SK-N-SH (cell line): ENCODE measurements at regions not wholly inside any gene's neighbourhood (a gene's known extent, or its start where the extent isn't known, plus 50 kb on each side); places are given as distances from the start of the nearest gene placed in this dataset.
"Not testable (repeated sequence)": the region's sequence is repeated elsewhere in the genome, so short reads cannot be mapped to it uniquely, and the experiment has no call there.

ENCODE experiments used
- CTCF ChIA-PET: fragments of 300-600, 350-600 bp; formaldehyde crosslinking; extraction: SDS; loops from one replicate; lab custom pipeline; 2021; lab: Yijun Ruan, JAX
- POLR2A ChIA-PET: fragments of 350-600 bp; sonication (Branson Sonifier 250); formaldehyde crosslinking; extraction: SDS; loops from one replicate; lab custom pipeline; 2020; ENCODE audit warnings: antibody characterized with exemption, inconsistent platforms; lab: Yijun Ruan, JAX
- DNase-seq: peaks from one replicate; pipeline ENCODE4 v3.0.0; 2012
- H2AFZ ChIP-seq: fragments of 200-600 bp; sonication (generic); 2 replicates; pipeline ENCODE4 v1.8.1; 2016; ENCODE audit warnings: antibody characterized with exemption, mild to moderate bottlenecking, low read depth
- H3F3A ChIP-seq: fragments of 200-600 bp; sonication (generic); replicated peaks from 2 replicates; pipeline ENCODE3; 2016; ENCODE audit warnings: antibody characterized with exemption, mild to moderate bottlenecking; ENCODE audit not compliant: insufficient read depth
- H3K27ac ChIP-seq, 2 experiments: fragments of 200-500 bp in 1 of 2; fragments of 200-600 bp in 1 of 2; sonication (Bioruptor generic) in 1 of 2; sonication (generic), shearing (Covaris generic) in 1 of 2; 2 replicates each; pipeline versions ENCODE4 v1.5.1 to v1.6.1; 2014 to 2016; ENCODE audit warnings: low read depth in 2 of 2, inconsistent platforms in 1 of 2, low read length in 1 of 2, mild to moderate bottlenecking in 1 of 2, mixed read lengths in 1 of 2
- H3K27me3 ChIP-seq: fragments of 200-600 bp; sonication (generic), shearing (Covaris generic); 2 replicates; pipeline ENCODE4 v1.6.1; 2016; ENCODE audit warnings: mixed run types; ENCODE audit not compliant: insufficient read depth
- H3K36me3 ChIP-seq, 2 experiments: fragments of 200-500 bp in 1 of 2; fragments of 200-600 bp in 1 of 2; sonication (Bioruptor generic) in 1 of 2; sonication (generic) in 1 of 2; replicated peaks in 1 of 2; 2 replicates each; pipeline versions ENCODE3 to v1.5.1; 2014 to 2016; ENCODE audit warnings: low read length in 1 of 2, mild to moderate bottlenecking in 1 of 2; ENCODE audit not compliant: insufficient read depth in 2 of 2, control insufficient read depth in 1 of 2
- H3K4me1 ChIP-seq, 2 experiments: fragments of 200-500 bp in 1 of 2; fragments of 200-600 bp in 1 of 2; sonication (Bioruptor generic) in 1 of 2; sonication (generic), shearing (Covaris generic) in 1 of 2; 2 replicates each; pipeline versions ENCODE4 v1.5.1 to v1.6.1; 2014 to 2016; ENCODE audit warnings: low read depth in 1 of 2, low read length in 1 of 2, mixed run types in 1 of 2; ENCODE audit not compliant: insufficient read depth in 2 of 2, control insufficient read depth in 1 of 2
- H3K4me2 ChIP-seq: fragments of 200-600 bp; sonication (generic), shearing (Covaris generic); 2 replicates; pipeline ENCODE4 v1.6.1; 2017; ENCODE audit warnings: mixed run types
- H3K4me3 ChIP-seq, 2 experiments: fragments of 200-500 bp in 1 of 2; fragments of 200-600 bp in 1 of 2; sonication (Bioruptor generic) in 1 of 2; sonication (generic), shearing (Covaris generic) in 1 of 2; 2 replicates each; pipeline versions ENCODE4 v1.5.1 to v1.8.1; 2014 to 2016; ENCODE audit warnings: low read depth in 2 of 2, inconsistent platforms in 1 of 2, low read length in 1 of 2, mild to moderate bottlenecking in 1 of 2, mixed read lengths in 1 of 2, moderate library complexity in 1 of 2
- H3K79me2 ChIP-seq: fragments of 200-600 bp; sonication (generic); 2 replicates; pipeline ENCODE4 v1.8.1; 2017; ENCODE audit warnings: mild to moderate bottlenecking; ENCODE audit not compliant: insufficient read depth
- H3K9ac ChIP-seq: fragments of 200-600 bp; sonication (generic); 2 replicates; pipeline ENCODE4 v1.6.1; 2017; ENCODE audit warnings: mixed run types
- H3K9me2 ChIP-seq: fragments of 200-600 bp; sonication (generic); 2 replicates; pipeline ENCODE4 v1.6.1; 2017; ENCODE audit warnings: mixed run types
- H3K9me3 ChIP-seq: fragments of 200-600 bp; sonication (generic); 2 replicates; pipeline ENCODE4 v1.6.1; 2017; ENCODE audit warnings: mixed run types, mild to moderate bottlenecking, moderate library complexity
- H4K20me1 ChIP-seq: fragments of 200-600 bp; sonication (generic); 2 replicates; pipeline ENCODE4 v1.6.1; 2017; ENCODE audit warnings: mild to moderate bottlenecking, mixed run types; ENCODE audit not compliant: insufficient read depth
- CHD2 ChIP-seq: fragments of 150-350 bp; IDR thresholded peaks from 2 replicates; pipeline ENCODE4 v1.6.1; 2018; ENCODE audit warnings: low read length; ENCODE audit not compliant: partially characterized antibody
- CTCF ChIP-seq: fragments of 200-600 bp; sonication (generic); IDR thresholded peaks from 2 replicates; pipeline ENCODE4 v1.6.1; 2017; ENCODE audit warnings: antibody characterized with exemption, mild to moderate bottlenecking, moderate library complexity
- EP300 ChIP-seq, 2 experiments: IDR thresholded peaks; 2 replicates each; pipeline versions ENCODE4 v1.4.0 to v1.6.1; 2012; ENCODE audit warnings: borderline replicate concordance in 1 of 2, low read depth in 1 of 2, low read length in 1 of 2
- EZH2phosphoT487 ChIP-seq: fragments of 200-600 bp; sonication (generic); IDR thresholded peaks from 2 replicates; pipeline ENCODE4 v1.6.1; 2017; ENCODE audit warnings: low read depth, mixed run types, mild to moderate bottlenecking, antibody characterized with exemption, moderate library complexity, borderline replicate concordance
- FOSL2 ChIP-seq: IDR thresholded peaks from 2 replicates; pipeline ENCODE4 v1.4.0; 2012; ENCODE audit warnings: low read depth, mild to moderate bottlenecking, moderate library complexity, borderline replicate concordance
- FOXJ3 ChIP-seq: sonication (generic); formaldehyde crosslinking; IDR thresholded peaks from 2 replicates; pipeline ENCODE4 v1.5.1; 2020; ENCODE audit warnings: mild to moderate bottlenecking, missing genetic modification reagents
- GATA2 ChIP-seq: sonication (generic); formaldehyde crosslinking; IDR thresholded peaks from 2 replicates; pipeline ENCODE4 v1.5.0; 2020; ENCODE audit warnings: mild to moderate bottlenecking, missing genetic modification reagents
- NFIC ChIP-seq: IDR thresholded peaks from 2 replicates; pipeline ENCODE4 v1.4.0; 2012; ENCODE audit warnings: borderline replicate concordance
- POLR2AphosphoS5 ChIP-seq: IDR thresholded peaks from 2 replicates; pipeline ENCODE4 v1.6.1; 2012; ENCODE audit warnings: low read depth, low read length
- REST ChIP-seq: IDR thresholded peaks from 2 replicates; pipeline ENCODE4 v1.6.1; 2012; ENCODE audit warnings: mild to moderate bottlenecking, low read depth, low read length, moderate library complexity
- RFX5 ChIP-seq: IDR thresholded peaks from 2 replicates; pipeline ENCODE4 v1.6.1; 2012; ENCODE audit warnings: mild to moderate bottlenecking, improper control_type of control experiment, low read length
- SIN3A ChIP-seq: IDR thresholded peaks from 2 replicates; pipeline ENCODE4 v1.6.1; 2012; ENCODE audit warnings: low read depth, mild to moderate bottlenecking, low read length, moderate library complexity, borderline replicate concordance
- WGBS: methylation state at CpG from one replicate; pipeline ENCODE4 v1.1.6; 2017; ENCODE audit warnings: low lambda C conversion rate; 5-methylcytosine and 5-hydroxymethylcytosine counted together

- Histone ChIP-seq H3K9me2 (no peaks in the 10 kb centered on the region), H3K4me2 (no peak overlapping the region), H2AFZ (no peak overlapping the region), H3F3A (no peaks in the 10 kb centered on the region), H3K79me2 (no peaks in the 10 kb centered on the region), H3K36me3 (no peaks in the 10 kb centered on the region), H3K27ac (no peak overlapping the region), H3K9ac (no peak overlapping the region), H4K20me1 (no peaks in the 10 kb centered on the region), H3K4me1 (no peaks in the 10 kb centered on the region), H3K27me3 (peaks cover 27% of the 10 kb centered on the region; the same call in 1 of the 2 replicates), H3K4me3 (no peak overlapping the region), H3K9me3 (no peaks in the 10 kb centered on the region)
- no peak for DNase-seq
- ChIA-PET POLR2A (no interaction called here), CTCF (interaction anchor here (0.7 kb wide), 1 partner anchor 1501 kb away, joined by 3 read pairs; no protein-coding TSS in a partner anchor)
- TF ChIP-seq EP300 (IDR thresholded peaks at IDR 0.05; ENCODE audit: borderline replicate concordance in 1 of 2, low read depth in 1 of 2, low read length in 1 of 2) (no peak), NFIC (no peak), CTCF (no peak), POLR2AphosphoS5 (no peak), SIN3A (no peak), FOSL2 (no peak)
- WGBS: 7% methylated on average over 17 of the region's 17 CpGs
Measured at GRCh38 chr5:2066373-2066772, 183.6 kb upstream of the IRX4 start.

- H3K4me2 ChIP-seq, H3K9me2 ChIP-seq, H4K20me1 ChIP-seq, H3F3A ChIP-seq, POLR2A ChIA-PET, H2AFZ ChIP-seq, DNase-seq, H3K9ac ChIP-seq, H3K79me2 ChIP-seq, H3K4me1 ChIP-seq, H3K4me3 ChIP-seq, CTCF ChIA-PET, H3K9me3 ChIP-seq, H3K27ac ChIP-seq, H3K36me3 ChIP-seq: not testable (repeated sequence)
- 10% methylated on average over 2 of the region's 2 CpGs for WGBS
- peaks cover 21% of the 10 kb centered on the region; the same call in 1 of the 2 replicates for H3K27me3 ChIP-seq
Measured at GRCh38 chr5:2063380-2063779, 180.7 kb upstream of the IRX4 start.

GRCh38 chr5:2052687-2053086, 170.0 kb upstream of the IRX4 start:
- TF ChIP-seq FOXJ3 (CRISPR knock-in tag) (no peak), GATA2 (CRISPR knock-in tag) (no peak), SIN3A (no peak), EZH2phosphoT487 (no peak), RFX5 (no peak), REST (no peak), CHD2 (no peak)
- TF ChIP-seq, all 33 proteins: peak for 0
- Histone ChIP-seq H3K4me2 (no peak overlapping the region), H4K20me1 (no peaks in the 10 kb centered on the region), H3K79me2 (no peaks in the 10 kb centered on the region), H3K9me3 (no peaks in the 10 kb centered on the region), H3K9ac (no peak overlapping the region), H3K27me3 (peaks cover 12% of the 10 kb centered on the region; the same call in 1 of the 2 replicates), H3K27ac (no peak overlapping the region), H3K4me1 (no peaks in the 10 kb centered on the region), H3K36me3 (no peaks in the 10 kb centered on the region), H2AFZ (no peak overlapping the region), H3F3A (no peaks in the 10 kb centered on the region), H3K9me2 (no peaks in the 10 kb centered on the region), H3K4me3 (no peak overlapping the region)
- ChIA-PET CTCF (interaction anchor here (2.6 kb wide), 1 partner anchor 13 kb away, joined by 8 read pairs; no protein-coding TSS in a partner anchor), POLR2A (no interaction called here)
- WGBS: 3% methylated on average over 7 of the region's 13 CpGs
- no peak for DNase-seq
